ENCODE measurements at regions not wholly inside any gene's neighbourhood (a gene's known extent, or its start where the extent isn't known, plus 50 kb on each side); places are given as distances from the start of the nearest gene placed in this dataset.

DNA sequence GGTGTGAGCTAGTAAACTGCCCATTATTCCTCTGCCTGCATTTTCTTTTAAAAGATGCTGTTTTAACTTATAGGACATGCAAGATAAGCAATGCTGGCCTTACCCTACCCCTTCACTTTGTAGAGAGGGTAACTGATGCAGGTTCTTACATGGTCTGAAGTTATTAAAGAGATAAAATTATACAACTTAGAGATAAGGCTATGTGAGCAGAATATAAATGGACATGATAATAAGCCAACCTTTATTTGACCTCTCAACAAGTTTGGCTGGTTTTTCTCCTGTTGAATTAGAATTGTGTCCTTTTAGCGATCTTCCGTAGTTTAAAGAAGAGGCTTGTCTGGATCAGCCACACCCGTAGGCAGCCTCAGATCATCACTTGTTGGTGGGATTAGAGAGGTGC, 377.0 kb downstream of the BTBD3 start:
- in situ Hi-C loops (cut with HindIII; ENCODE audit: low pct_unique_long_range_greater_than_20kb, low sequenced_read_pairs), result no loop called here

DNA sequence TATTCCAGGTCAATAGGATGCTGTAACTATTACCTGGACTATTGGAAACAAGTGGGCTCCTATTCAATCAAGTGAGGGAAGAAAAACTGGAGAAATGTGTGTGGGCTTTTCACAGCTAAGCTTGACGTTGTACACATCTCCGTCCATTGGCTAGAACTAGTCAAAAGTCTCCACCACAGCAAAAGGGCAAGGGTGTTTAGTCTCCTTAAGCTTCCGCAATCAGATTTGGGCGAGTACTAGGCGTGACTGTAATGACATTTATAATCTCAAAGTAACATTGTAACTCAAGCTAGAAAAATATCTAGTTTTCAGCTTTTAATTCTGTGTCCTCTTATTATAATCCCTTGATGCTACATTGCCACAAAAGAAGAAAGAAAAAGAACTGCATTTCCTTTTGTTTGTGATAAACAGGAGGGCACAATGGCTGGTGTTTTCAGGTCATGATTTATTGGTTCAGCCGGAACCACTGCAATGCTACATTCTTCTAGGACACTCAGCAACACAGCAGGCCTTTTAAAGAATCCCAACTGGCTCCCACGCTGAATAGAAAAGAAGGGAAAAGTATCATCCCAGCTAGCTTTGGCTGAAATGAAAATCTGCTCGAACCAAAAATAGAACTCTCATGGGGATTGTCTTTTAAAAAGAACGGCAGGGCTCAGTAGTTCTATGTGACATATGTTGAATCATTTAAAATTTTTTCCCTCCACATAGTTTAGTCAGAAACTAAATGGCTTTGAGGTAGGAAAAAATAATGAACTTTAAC, 387.7 kb downstream of the BTBD3 start:
- DNase-seq (ENCODE audit: low read depth), result no peak

More for the DNA sequence above, 377.0 kb downstream of the BTBD3 start:
- DNase-seq (ENCODE audit: low read depth), result no peak

GRCh38 chr20:12306107-12306506, 388.4 kb downstream of the BTBD3 start:
- in situ Hi-C loops (cut with HindIII; ENCODE audit: low pct_unique_long_range_greater_than_20kb, low sequenced_read_pairs), result no loop called here
- no peak for DNase-seq (ENCODE audit: low read depth)

More for the DNA sequence above, 387.7 kb downstream of the BTBD3 start:
- in situ Hi-C loops (cut with HindIII; ENCODE audit: low pct_unique_long_range_greater_than_20kb, low sequenced_read_pairs), result no loop called here

- in situ Hi-C loops (cut with HindIII; ENCODE audit: low pct_unique_long_range_greater_than_20kb, low sequenced_read_pairs), result no loop called here
- DNase-seq (ENCODE audit: low read depth), result no peak
Observed at GRCh38 chr20:12311094-12311865, 393.6 kb downstream of the BTBD3 start.

DNA sequence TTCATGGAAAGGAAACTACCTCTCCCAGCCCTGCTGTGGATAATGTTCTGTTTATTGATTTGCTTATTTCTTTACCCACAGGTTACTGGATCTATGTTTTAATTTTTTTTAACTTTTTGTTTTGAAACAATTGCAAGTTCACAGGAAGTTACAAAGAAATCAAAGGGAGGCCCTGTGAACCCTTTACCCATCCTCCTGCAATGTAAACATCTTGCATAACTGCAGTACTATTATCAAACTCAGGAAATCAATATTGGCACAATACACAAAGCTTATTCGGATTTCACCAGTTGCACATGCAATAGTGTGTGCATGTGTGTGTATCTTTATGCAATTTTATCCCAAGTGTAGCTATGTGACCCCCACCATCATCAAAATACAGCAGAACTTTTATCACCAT, 398.0 kb downstream of the BTBD3 start:
- DNase-seq (ENCODE audit: low read depth), result no peak
- in situ Hi-C loops (cut with HindIII; ENCODE audit: low pct_unique_long_range_greater_than_20kb, low sequenced_read_pairs), result no loop called here

DNA sequence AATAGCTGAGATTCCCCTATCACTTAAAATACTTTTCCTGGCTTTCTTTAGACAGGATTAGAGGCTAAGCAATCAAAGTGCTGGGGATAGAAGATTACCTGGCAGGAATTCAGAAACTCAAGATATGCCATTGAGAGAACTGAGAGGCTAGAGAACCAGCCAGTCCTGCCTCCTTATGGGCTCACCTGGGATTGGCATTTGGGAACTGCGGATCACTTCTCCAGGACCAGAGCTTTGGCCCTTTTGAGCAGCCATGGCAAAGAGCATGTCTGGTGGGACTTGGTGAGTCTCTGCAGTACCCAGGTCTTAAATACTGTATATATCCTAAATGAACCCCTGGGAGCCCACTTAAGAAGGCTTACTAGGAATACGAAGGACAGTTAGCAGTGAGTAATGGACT, 399.1 kb downstream of the BTBD3 start:
- in situ Hi-C loops (cut with HindIII; ENCODE audit: low pct_unique_long_range_greater_than_20kb, low sequenced_read_pairs), result no loop called here
- DNase-seq (ENCODE audit: low read depth), result no peak

DNA sequence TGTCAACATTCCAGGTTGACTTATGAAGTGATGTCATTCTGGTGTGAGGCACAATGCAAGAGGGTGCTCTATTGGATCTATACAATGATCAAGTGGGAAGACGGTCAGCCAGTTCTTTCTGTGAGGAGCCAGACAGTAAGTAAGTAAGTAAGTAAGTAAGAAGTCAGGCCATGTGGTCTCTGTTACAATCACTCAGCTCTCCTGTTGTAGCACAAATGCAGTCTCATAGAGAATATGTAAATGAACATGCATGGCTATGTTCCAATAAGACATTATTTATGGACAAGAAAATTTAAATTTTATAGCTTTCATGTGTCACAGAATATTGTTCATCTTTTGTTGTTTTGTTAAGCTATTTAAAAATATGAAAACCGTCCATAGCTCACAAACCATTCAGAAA, 399.7 kb downstream of the BTBD3 start:
- no peak for DNase-seq (ENCODE audit: low read depth)
- in situ Hi-C loops (cut with HindIII; ENCODE audit: low pct_unique_long_range_greater_than_20kb, low sequenced_read_pairs), result no loop called here

DNA sequence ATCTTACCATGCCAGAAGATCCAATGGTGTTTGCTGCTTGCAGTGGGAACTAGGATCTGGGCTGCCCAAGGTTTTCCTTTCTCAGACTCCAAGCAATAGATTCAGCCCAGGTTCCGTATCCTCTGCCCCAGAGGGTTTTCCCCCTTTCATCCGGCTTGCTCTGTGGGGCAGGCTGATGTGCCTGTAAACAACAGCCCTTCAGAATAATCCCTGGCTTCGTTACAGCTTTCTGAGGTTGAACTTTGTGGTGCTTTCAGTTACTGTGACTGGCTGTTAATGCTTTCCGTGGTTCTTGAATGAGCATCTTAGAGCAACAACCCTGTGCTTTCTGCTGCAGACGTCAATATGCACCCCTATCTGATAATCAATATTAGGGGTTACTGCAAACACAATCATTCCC, 400.4 kb downstream of the BTBD3 start:
- no peak for DNase-seq (ENCODE audit: low read depth)
- in situ Hi-C loops (cut with HindIII; ENCODE audit: low pct_unique_long_range_greater_than_20kb, low sequenced_read_pairs), result no loop called here

GRCh38 chr20:12321736-12322135, 404.0 kb downstream of the BTBD3 start:
- DNase-seq (ENCODE audit: low read depth), result no peak
- in situ Hi-C loops (cut with HindIII; ENCODE audit: low pct_unique_long_range_greater_than_20kb, low sequenced_read_pairs), result no loop called here

DNA sequence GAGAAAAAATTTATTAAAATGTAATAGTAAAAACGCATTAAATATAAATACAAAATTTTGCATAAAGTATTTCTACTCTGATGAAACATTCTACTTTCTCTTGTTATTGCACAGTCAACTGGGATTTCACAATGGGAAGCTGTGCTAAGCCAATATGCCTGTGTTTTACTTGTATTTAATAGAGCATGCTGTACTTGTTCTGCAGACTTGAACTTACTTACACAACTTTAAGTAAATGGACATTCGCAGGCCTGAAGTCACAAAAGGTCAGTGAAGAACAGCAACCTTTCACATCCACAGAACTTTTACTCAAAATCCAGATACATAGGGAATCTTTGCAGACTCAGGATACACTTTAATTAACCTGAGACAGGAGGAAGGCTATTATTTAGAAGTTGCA, 409.5 kb downstream of the BTBD3 start:
- in situ Hi-C loops (cut with HindIII; ENCODE audit: low pct_unique_long_range_greater_than_20kb, low sequenced_read_pairs), result no loop called here
- no peak for DNase-seq (ENCODE audit: low read depth)

DNA sequence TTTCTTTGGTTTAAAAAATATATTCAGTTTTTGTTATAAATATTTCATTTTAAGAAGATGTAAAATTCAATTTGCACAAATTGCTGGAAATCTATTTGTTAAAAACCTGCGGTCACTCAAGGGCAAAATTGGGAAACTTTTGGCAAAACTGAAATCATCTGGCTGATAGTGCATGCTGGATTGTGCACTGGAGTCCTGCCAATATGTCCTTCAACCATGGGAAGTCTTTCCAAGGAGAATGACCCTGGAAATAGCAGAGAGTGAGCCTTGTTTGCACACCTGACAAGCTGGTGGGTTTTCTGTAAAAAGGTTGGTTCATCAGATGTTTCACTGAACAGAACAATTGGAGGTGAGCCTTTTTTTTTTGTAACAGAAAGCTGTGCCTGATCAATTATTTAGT, 413.5 kb downstream of the BTBD3 start:
- in situ Hi-C loops (cut with HindIII; ENCODE audit: low pct_unique_long_range_greater_than_20kb, low sequenced_read_pairs), result no loop called here
- no peak for DNase-seq (ENCODE audit: low read depth)

DNA sequence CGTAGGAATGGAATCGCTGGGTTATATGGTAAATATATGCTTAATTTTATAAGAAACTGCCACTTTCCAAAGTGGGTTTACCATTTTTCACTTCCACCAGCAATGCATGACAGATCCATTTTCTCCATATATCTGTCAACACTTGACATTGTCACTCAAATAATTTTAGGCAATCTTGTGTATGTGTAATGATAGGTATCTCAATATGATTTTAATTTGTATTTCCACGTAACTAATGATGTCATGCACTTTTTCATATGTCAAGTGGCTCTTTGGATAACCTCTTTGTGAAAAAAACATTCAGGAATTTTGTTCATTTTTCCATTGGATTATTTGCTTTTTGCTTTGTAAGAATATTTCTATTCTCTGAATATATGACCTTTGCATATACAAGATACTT, 419.9 kb downstream of the BTBD3 start:
- in situ Hi-C loops (cut with HindIII; ENCODE audit: low pct_unique_long_range_greater_than_20kb, low sequenced_read_pairs), result no loop called here

GRCh38 chr20:12345978-12346377, 428.3 kb downstream of the BTBD3 start:
- in situ Hi-C loops (cut with HindIII; ENCODE audit: low pct_unique_long_range_greater_than_20kb, low sequenced_read_pairs), result no loop called here
- no peak for DNase-seq (ENCODE audit: low read depth)

More for the DNA sequence above, 419.9 kb downstream of the BTBD3 start:
- no peak for DNase-seq (ENCODE audit: low read depth)

DNA sequence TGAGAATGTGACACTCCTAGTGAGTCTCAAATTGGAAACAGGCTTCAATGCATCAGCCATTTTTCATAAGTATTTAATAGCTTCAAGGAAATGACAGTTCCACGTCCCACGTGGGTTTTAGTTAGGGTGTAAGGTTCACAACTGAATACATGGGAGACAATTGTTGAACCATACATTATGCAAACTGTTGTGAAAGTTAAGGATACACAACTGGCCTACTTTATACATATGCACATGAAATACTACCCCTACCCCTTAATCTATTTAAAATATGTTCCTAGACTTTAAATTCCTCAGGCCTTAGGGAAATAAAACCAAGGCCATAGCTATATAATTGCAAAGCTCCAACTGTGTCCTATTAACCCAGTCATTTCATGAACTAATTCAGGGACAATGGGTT, 436.1 kb downstream of the BTBD3 start:
- DNase-seq (ENCODE audit: low read depth), result no peak
- in situ Hi-C loops (cut with HindIII; ENCODE audit: low pct_unique_long_range_greater_than_20kb, low sequenced_read_pairs), result no loop called here

- in situ Hi-C loops (cut with HindIII; ENCODE audit: low pct_unique_long_range_greater_than_20kb, low sequenced_read_pairs), result no loop called here
- DNase-seq (ENCODE audit: low read depth), result no peak
Observed at GRCh38 chr20:12354725-12355124, 437.0 kb downstream of the BTBD3 start.

- no peak for DNase-seq (ENCODE audit: low read depth)
- in situ Hi-C loops (cut with HindIII; ENCODE audit: low pct_unique_long_range_greater_than_20kb, low sequenced_read_pairs), result no loop called here
Observed at GRCh38 chr20:12355185-12355584, 437.5 kb downstream of the BTBD3 start.

GRCh38 chr20:12358006-12358654, 440.4 kb downstream of the BTBD3 start:
- in situ Hi-C loops (cut with HindIII; ENCODE audit: low pct_unique_long_range_greater_than_20kb, low sequenced_read_pairs), result no loop called here
- peak; percentile 4 for DNase-seq (ENCODE audit: low read depth)

GRCh38 chr20:12358655-12359009, 440.9 kb downstream of the BTBD3 start:
- no peak for DNase-seq (ENCODE audit: low read depth)
- in situ Hi-C loops (cut with HindIII; ENCODE audit: low pct_unique_long_range_greater_than_20kb, low sequenced_read_pairs), result no loop called here

DNA sequence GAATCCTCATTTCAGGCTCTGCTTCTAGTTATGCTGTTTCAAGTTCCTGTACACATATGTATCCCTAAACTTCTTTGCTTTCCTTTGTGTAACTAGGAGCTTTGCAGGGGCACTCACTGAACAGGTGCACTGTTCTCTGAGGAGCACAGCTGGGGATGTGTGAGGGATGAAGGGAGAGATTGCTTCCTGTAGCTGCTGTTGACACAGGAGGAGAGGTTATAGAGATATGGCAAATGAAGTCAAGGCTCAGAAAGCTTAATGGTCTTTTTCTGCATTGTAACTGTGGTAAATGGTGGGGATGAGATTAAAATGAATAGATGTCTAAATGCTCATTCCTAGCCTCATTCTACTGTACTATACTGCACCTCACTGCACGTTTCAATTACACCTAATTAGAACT, 454.3 kb downstream of the BTBD3 start:
- in situ Hi-C loops (cut with HindIII; ENCODE audit: low pct_unique_long_range_greater_than_20kb, low sequenced_read_pairs), result no loop called here
- DNase-seq (ENCODE audit: low read depth), result no peak

Measured in Caki2 (cell line).